Glomerular visceral epithelial cell (primary cell): ENCODE measurements at regions not wholly inside any gene's neighbourhood (a gene's known extent, or its start where the extent isn't known, plus 50 kb on each side); places are given as distances from the start of the nearest gene placed in this dataset.
A peak's percentile ranks its signal among the peaks of the same experiment; 100 is the strongest.

Source experiments
- DNase-seq: peaks from one replicate; pipeline ENCODE4 v3.0.0-alpha.2; 2016; ENCODE audit errors: extremely low spot score

GRCh38 chrX:43505769-43506168 lies 150.3 kb upstream of the MAOA start:
- no peak for DNase-seq

- DNase-seq, result no peak
Measured at GRCh38 chrX:43508694-43509093, 147.4 kb upstream of the MAOA start.

- DNase-seq, result no peak
Measured at GRCh38 chrX:43510209-43510608, 145.9 kb upstream of the MAOA start.

GRCh38 chrX:43513085-43513484 lies 143.0 kb upstream of the MAOA start:
- no peak for DNase-seq

- DNase-seq, result no peak
Measured at GRCh38 chrX:43514820-43515219, 141.3 kb upstream of the MAOA start.

GRCh38 chrX:43522582-43522981 lies 133.5 kb upstream of the MAOA start:
- no peak for DNase-seq

GRCh38 chrX:43525901-43526610 lies 130.0 kb upstream of the MAOA start:
- DNase-seq, result no peak

- DNase-seq, result no peak
Measured at GRCh38 chrX:43526878-43527277, 129.2 kb upstream of the MAOA start.

GRCh38 chrX:43527801-43528200 lies 128.3 kb upstream of the MAOA start:
- DNase-seq, result no peak

GRCh38 chrX:43530837-43531236 lies 125.3 kb upstream of the MAOA start:
- DNase-seq, result no peak

GRCh38 chrX:43540318-43540717 lies 115.8 kb upstream of the MAOA start:
- no peak for DNase-seq

- DNase-seq, result peak; percentile 11
Measured at GRCh38 chrX:43551590-43551989, 104.5 kb upstream of the MAOA start.

- peak; percentile 57 for DNase-seq
Measured at GRCh38 chrX:43552156-43552555, 103.9 kb upstream of the MAOA start.

- no peak for DNase-seq
Measured at GRCh38 chrX:43552703-43553102, 103.4 kb upstream of the MAOA start.

GRCh38 chrX:43553257-43553656 lies 102.8 kb upstream of the MAOA start:
- DNase-seq, result no peak

GRCh38 chrX:43556207-43556606 lies 99.9 kb upstream of the MAOA start:
- DNase-seq, result no peak

GRCh38 chrX:43557792-43558191 lies 98.3 kb upstream of the MAOA start:
- peak; percentile 60 for DNase-seq

- peak; percentile 42 for DNase-seq
Measured at GRCh38 chrX:43559644-43560043, 96.5 kb upstream of the MAOA start.

GRCh38 chrX:43560247-43560946 lies 95.7 kb upstream of the MAOA start:
- DNase-seq, result no peak

- no peak for DNase-seq
Measured at GRCh38 chrX:43562372-43562771, 93.7 kb upstream of the MAOA start.

- DNase-seq, result no peak
Measured at GRCh38 chrX:43564953-43565352, 91.1 kb upstream of the MAOA start.

GRCh38 chrX:43566170-43566569 lies 89.9 kb upstream of the MAOA start:
- DNase-seq, result no peak

- no peak for DNase-seq
Measured at GRCh38 chrX:43573441-43574015, 82.6 kb upstream of the MAOA start.
